ENCODE measurements at regions not wholly inside any gene's neighbourhood (a gene's known extent, or its start where the extent isn't known, plus 50 kb on each side); places are given as distances from the start of the nearest gene placed in this dataset.

- Histone ChIP-seq H3K4me3 (ENCODE audit: low read length) (no peak overlapping the region), H3K27ac (ENCODE audit: low read depth in 1 of 2, low read length in 2 of 2) (no peak overlapping the region), H3K9me3 (ENCODE audit: control insufficient read depth in 1 of 2, insufficient read depth in 1 of 2, low read length in 2 of 2) (no peaks in the 10 kb centered on the region), H3K36me3 (ENCODE audit: insufficient read depth, low read length) (no peaks in the 10 kb centered on the region), H3K27me3 (ENCODE audit: control insufficient read depth in 1 of 2, insufficient read depth in 2 of 2, low read length in 2 of 2) (peaks cover 0 to 3% of the 10 kb centered on the region in 2 experiments), H3K4me1 (ENCODE audit: insufficient read depth, low read length) (no peaks in the 10 kb centered on the region)
- no peak overlapping the region for H3K27ac Mint-ChIP-seq
- no peaks in the 10 kb centered on the region for H3K4me1 Mint-ChIP-seq (ENCODE audit: low read depth)
- H3K36me3 Mint-ChIP-seq (ENCODE audit: low read depth): no peaks in the 10 kb centered on the region
- ChIA-PET POLR2A (no interaction called here), CTCF (no interaction called here)
- ATAC-seq (ENCODE audit: poor library complexity): no peak
- DNase-seq: no peak
- no peaks in the 10 kb centered on the region for H3K9me3 Mint-ChIP-seq
- TF ChIP-seq CTCF (IDR thresholded peaks at IDR 0.05): no peak
- no peak overlapping the region for H3K4me3 Mint-ChIP-seq
- intact Hi-C loops (cut with DNase I, micrococcal nuclease): no loop called here
- peaks cover 3% of the 10 kb centered on the region for H3K27me3 Mint-ChIP-seq
Observed at GRCh38 chr1:60141743-60142142, 68.2 kb upstream of the C1orf87 start.

GRCh38 chr1:60141276-60141675, 67.7 kb upstream of the C1orf87 start:
- Histone ChIP-seq H3K4me3 (ENCODE audit: low read length) (no peak overlapping the region), H3K27ac (ENCODE audit: low read depth in 1 of 2, low read length in 2 of 2) (no peak overlapping the region), H3K4me1 (ENCODE audit: insufficient read depth, low read length) (no peaks in the 10 kb centered on the region), H3K9me3 (ENCODE audit: control insufficient read depth in 1 of 2, insufficient read depth in 1 of 2, low read length in 2 of 2) (no peaks in the 10 kb centered on the region), H3K27me3 (ENCODE audit: control insufficient read depth in 1 of 2, insufficient read depth in 2 of 2, low read length in 2 of 2) (peaks cover 0 to 3% of the 10 kb centered on the region in 2 experiments), H3K36me3 (ENCODE audit: insufficient read depth, low read length) (no peaks in the 10 kb centered on the region)
- H3K27me3 Mint-ChIP-seq: peaks cover 3% of the 10 kb centered on the region
- no peaks in the 10 kb centered on the region for H3K36me3 Mint-ChIP-seq (ENCODE audit: low read depth)
- intact Hi-C loops (cut with DNase I, micrococcal nuclease): no loop called here
- DNase-seq (no peak), ATAC-seq (ENCODE audit: poor library complexity) (no peak)
- no peak overlapping the region for H3K27ac Mint-ChIP-seq
- POLR2A ChIA-PET: no interaction called here
- no peak overlapping the region for H3K4me3 Mint-ChIP-seq
- no peaks in the 10 kb centered on the region for H3K4me1 Mint-ChIP-seq (ENCODE audit: low read depth)
- CTCF ChIA-PET: no interaction called here
- H3K9me3 Mint-ChIP-seq: no peaks in the 10 kb centered on the region
- no peak for TF ChIP-seq CTCF (IDR thresholded peaks at IDR 0.05)

- Mint-ChIP-seq H3K9me3 (no peaks in the 10 kb centered on the region), H3K27me3 (no peaks in the 10 kb centered on the region)
- no peak for ATAC-seq (ENCODE audit: poor library complexity)
Observed at GRCh38 chr1:60137406-60137805, 63.8 kb upstream of the C1orf87 start.

More at GRCh38 chr1:60137406-60137805, 63.8 kb upstream of the C1orf87 start:
- H3K36me3 Mint-ChIP-seq (ENCODE audit: low read depth): no peaks in the 10 kb centered on the region
- ChIA-PET POLR2A (no interaction called here), CTCF (interaction anchor here (0.8 kb wide), 1 partner anchor 31 kb away, joined by 3 read pairs; no protein-coding TSS in a partner anchor)
- no peak for DNase-seq
- intact Hi-C loops (cut with DNase I, micrococcal nuclease): no loop called here
- H3K4me3 Mint-ChIP-seq: no peak overlapping the region
- TF ChIP-seq CTCF (IDR thresholded peaks at IDR 0.05): no peak
- Histone ChIP-seq H3K4me3 (ENCODE audit: low read length) (no peak overlapping the region), H3K9me3 (ENCODE audit: control insufficient read depth in 1 of 2, insufficient read depth in 1 of 2, low read length in 2 of 2) (no peaks in the 10 kb centered on the region), H3K36me3 (ENCODE audit: insufficient read depth, low read length) (no peaks in the 10 kb centered on the region), H3K27ac (ENCODE audit: low read depth in 1 of 2, low read length in 2 of 2) (no peak overlapping the region), H3K27me3 (ENCODE audit: control insufficient read depth in 1 of 2, insufficient read depth in 2 of 2, low read length in 2 of 2) (no peaks in the 10 kb centered on the region), H3K4me1 (ENCODE audit: insufficient read depth, low read length) (no peaks in the 10 kb centered on the region)
- H3K27ac Mint-ChIP-seq: no peak overlapping the region
- H3K4me1 Mint-ChIP-seq (ENCODE audit: low read depth): peaks cover 9% of the 10 kb centered on the region

All from CD4-positive, alpha-beta T cell (primary cell).